Neuronal stem cell (in vitro differentiated cells): ENCODE measurements at regions not wholly inside any gene's neighbourhood (a gene's known extent, or its start where the extent isn't known, plus 50 kb on each side); places are given as distances from the start of the nearest gene placed in this dataset.
A peak's percentile ranks its signal among the peaks of the same experiment; 100 is the strongest.

Experiments
- DNase-seq: peaks from one replicate; pipeline ENCODE4 v3.0.0-alpha.2; 2013; ENCODE audit warnings: low spot score
- H2AFZ ChIP-seq: one replicate; pipeline ENCODE4 v1.6.1; 2013; ENCODE audit warnings: mild to moderate bottlenecking, low read length, inconsistent platforms
- H2AK5ac ChIP-seq: 2 replicates; pipeline ENCODE4 v1.6.1; 2013; ENCODE audit warnings: low read depth, mild to moderate bottlenecking, inconsistent platforms, low read length, moderate library complexity, mixed read lengths
- H2BK120ac ChIP-seq: 2 replicates; pipeline ENCODE4 v1.6.1; 2013; ENCODE audit warnings: low read depth, mild to moderate bottlenecking, inconsistent platforms, low read length, moderate library complexity, mixed read lengths
- H2BK12ac ChIP-seq: one replicate; pipeline ENCODE4 v1.6.1; 2013; ENCODE audit warnings: low read length, inconsistent platforms
- H2BK15ac ChIP-seq: 2 replicates; pipeline ENCODE4 v1.6.1; 2013; ENCODE audit warnings: mild to moderate bottlenecking, low read length, inconsistent platforms, mixed read lengths
- H2BK5ac ChIP-seq: one replicate; pipeline ENCODE4 v1.6.1; 2013; ENCODE audit warnings: inconsistent platforms, mild to moderate bottlenecking, low read length, moderate library complexity
- H3K14ac ChIP-seq: one replicate; pipeline ENCODE4 v1.6.1; 2013; ENCODE audit warnings: low read length, inconsistent platforms
- H3K18ac ChIP-seq: 2 replicates; pipeline ENCODE4 v1.6.1; 2013; ENCODE audit warnings: low read length, inconsistent platforms
- H3K23ac ChIP-seq: 2 replicates; pipeline ENCODE4 v1.6.1; 2013; ENCODE audit warnings: low read depth, mild to moderate bottlenecking, mixed read lengths, low read length, inconsistent platforms; ENCODE audit not compliant: poor library complexity
- H3K27ac ChIP-seq: replicated peaks from 3 replicates; pipeline ENCODE4 v1.5.1; 2013; ENCODE audit warnings: low read length, inconsistent platforms
- H3K27me3 ChIP-seq, 3 experiments: 2 replicates each; pipeline ENCODE4 v1.6.1; 2013; ENCODE audit warnings: low read length in 3 of 3, mild to moderate bottlenecking in 2 of 3, inconsistent platforms in 1 of 3, low read depth in 1 of 3, mixed read lengths in 1 of 3, moderate library complexity in 1 of 3; ENCODE audit not compliant: control insufficient read depth in 3 of 3, insufficient read depth in 3 of 3
- H3K36me3 ChIP-seq, 2 donors: replicated peaks in 1 of 2; 2 replicates each; pipeline ENCODE4 v1.6.1; 2013; ENCODE audit warnings: low read length in 2 of 2; ENCODE audit not compliant: control insufficient read depth in 2 of 2, insufficient read depth in 2 of 2
- H3K4ac ChIP-seq: 2 replicates; pipeline ENCODE4 v1.6.1; 2013; ENCODE audit warnings: inconsistent platforms, mild to moderate bottlenecking, low read length, moderate library complexity
- H3K4me1 ChIP-seq, 2 donors: 1 replicate in 1 of 2; 2 replicates in 1 of 2; pipeline ENCODE4 v1.6.1; 2013; ENCODE audit warnings: low read length in 2 of 2, low read depth in 1 of 2; ENCODE audit not compliant: control insufficient read depth in 2 of 2, insufficient read depth in 1 of 2
- H3K4me2 ChIP-seq: one replicate; pipeline ENCODE4 v1.6.1; 2013; ENCODE audit warnings: mild to moderate bottlenecking, low read length, inconsistent platforms; ENCODE audit not compliant: insufficient read depth, poor library complexity, severe bottlenecking
- H3K4me3 ChIP-seq, 2 donors: 2 replicates each; pipeline ENCODE4 v1.5.1; 2013; ENCODE audit warnings: low read length in 2 of 2, mild to moderate bottlenecking in 2 of 2, inconsistent platforms in 1 of 2, moderate library complexity in 1 of 2
- H3K79me1 ChIP-seq: one replicate; pipeline ENCODE4 v1.6.1; 2013; ENCODE audit warnings: low read depth, mild to moderate bottlenecking, inconsistent platforms, low read length, moderate library complexity
- H3K9ac ChIP-seq: one replicate; pipeline ENCODE4 v1.6.1; 2013; ENCODE audit warnings: mild to moderate bottlenecking, low read depth, low read length, inconsistent platforms; ENCODE audit not compliant: poor library complexity
- H3K9me3 ChIP-seq, 2 donors: replicated peaks in 1 of 2; 2 replicates each; pipeline versions ENCODE3 to v1.6.1; 2013; ENCODE audit warnings: low read length in 2 of 2, mild to moderate bottlenecking in 2 of 2, inconsistent platforms in 1 of 2, low read depth in 1 of 2, mixed read lengths in 1 of 2, moderate library complexity in 1 of 2; ENCODE audit not compliant: control insufficient read depth in 2 of 2, insufficient read depth in 1 of 2
- H4K8ac ChIP-seq: one replicate; pipeline ENCODE4 v1.6.1; 2013; ENCODE audit warnings: low read depth, mild to moderate bottlenecking, inconsistent platforms, low read length, moderate library complexity
- H4K91ac ChIP-seq: one replicate; pipeline ENCODE4 v1.6.1; 2013; ENCODE audit warnings: low read length, low read depth, mild to moderate bottlenecking, inconsistent platforms; ENCODE audit not compliant: poor library complexity
- WGBS, 2 donors: extraction: QIAGEN DNeasy Blood & Tissue Kit; methylation state at CpG; one replicate each; pipeline ENCODE4 v1.1.7; 2013; ENCODE audit warnings: missing lambda C conversion rate in 2 of 2, mixed read lengths in 1 of 2; ENCODE audit not compliant: insufficient read length in 2 of 2, insufficient replicate concordance in 1 of 2; ENCODE audit errors: extremely low coverage in 2 of 2; 5-methylcytosine and 5-hydroxymethylcytosine counted together

- H3K9me3 ChIP-seq, result peaks cover 0 to 4% of the 10 kb centered on the region in 2 donors
- no peak overlapping the region for H3K18ac ChIP-seq
- no peak overlapping the region for H3K9ac ChIP-seq
- H4K91ac ChIP-seq, result no peak overlapping the region
- no peak overlapping the region for H2BK5ac ChIP-seq
- peaks cover 15 to 40% of the 10 kb centered on the region in 2 donors for H3K4me1 ChIP-seq
- no peak overlapping the region for H2AFZ ChIP-seq
- no peak overlapping the region for H2BK12ac ChIP-seq
- no peaks in the 10 kb centered on the region for H3K79me1 ChIP-seq
- H3K14ac ChIP-seq, result no peak overlapping the region
- WGBS, 2 donors, result no CpG with 5 or more reads among the region's 6 CpGs
- no peak overlapping the region for H3K4ac ChIP-seq
- no peak overlapping the region for H2BK15ac ChIP-seq
- no peak overlapping the region for H4K8ac ChIP-seq
- peak overlapping the region; percentile 66 for H3K27ac ChIP-seq
- H3K23ac ChIP-seq, result no peak overlapping the region
- no peak overlapping the region for H2BK120ac ChIP-seq
- no peaks in the 10 kb centered on the region for H3K27me3 ChIP-seq
- H3K4me2 ChIP-seq, result peak overlapping the region; percentile 51
- no peaks in the 10 kb centered on the region for H3K36me3 ChIP-seq
- H3K4me3 ChIP-seq, result peak overlapping the region in 1 of 2 donors; percentile 41
- DNase-seq, result peak; percentile 83
- H2AK5ac ChIP-seq, result no peak overlapping the region
These were observed 270.0 kb upstream of the MARCKS start for GRCh38 chr6:113587078-113587699.

DNA sequence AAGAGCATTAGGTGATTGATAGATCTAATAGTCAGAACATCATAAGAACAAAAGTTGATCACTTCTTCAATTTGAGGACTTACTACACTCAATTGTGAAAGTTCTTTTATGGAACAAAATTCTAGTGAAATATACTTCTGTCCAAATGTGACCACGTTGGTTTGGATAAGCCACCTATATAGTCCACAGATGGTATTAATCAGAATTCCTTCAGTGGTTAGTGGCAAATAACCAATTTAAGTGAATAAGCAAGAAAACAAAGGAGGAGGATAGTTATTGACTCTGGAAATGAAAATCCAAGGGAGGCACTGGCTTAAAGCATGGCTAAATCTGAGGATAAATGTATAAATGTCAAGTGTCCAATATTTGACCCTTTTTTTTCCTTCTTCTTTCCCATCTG, 268.5 kb upstream of the MARCKS start:
- H3K18ac ChIP-seq, result no peak overlapping the region
- H3K79me1 ChIP-seq, result no peaks in the 10 kb centered on the region
- H2BK5ac ChIP-seq, result no peak overlapping the region
- H3K9me3 ChIP-seq, result peaks cover 0 to 5% of the 10 kb centered on the region in 2 donors
- H3K4ac ChIP-seq, result no peak overlapping the region
- no peak for DNase-seq
- no peak overlapping the region for H3K4me2 ChIP-seq
- no peak overlapping the region for H2AFZ ChIP-seq
- H2BK12ac ChIP-seq, result no peak overlapping the region
- no peak overlapping the region for H2BK15ac ChIP-seq
- H3K14ac ChIP-seq, result no peak overlapping the region
- H3K27ac ChIP-seq, result no peak overlapping the region
- no peak overlapping the region for H3K4me3 ChIP-seq
- H3K4me1 ChIP-seq, result peaks cover 18 to 51% of the 10 kb centered on the region in 2 donors
- no peak overlapping the region for H4K8ac ChIP-seq
- H2BK120ac ChIP-seq, result no peak overlapping the region
- no CpG with 5 or more reads among the region's 1 CpG for WGBS, 2 donors
- no peaks in the 10 kb centered on the region for H3K36me3 ChIP-seq
- H3K27me3 ChIP-seq, result no peaks in the 10 kb centered on the region
- H3K23ac ChIP-seq, result no peak overlapping the region
- H3K9ac ChIP-seq, result no peak overlapping the region
- H2AK5ac ChIP-seq, result no peak overlapping the region
- no peak overlapping the region for H4K91ac ChIP-seq

DNA sequence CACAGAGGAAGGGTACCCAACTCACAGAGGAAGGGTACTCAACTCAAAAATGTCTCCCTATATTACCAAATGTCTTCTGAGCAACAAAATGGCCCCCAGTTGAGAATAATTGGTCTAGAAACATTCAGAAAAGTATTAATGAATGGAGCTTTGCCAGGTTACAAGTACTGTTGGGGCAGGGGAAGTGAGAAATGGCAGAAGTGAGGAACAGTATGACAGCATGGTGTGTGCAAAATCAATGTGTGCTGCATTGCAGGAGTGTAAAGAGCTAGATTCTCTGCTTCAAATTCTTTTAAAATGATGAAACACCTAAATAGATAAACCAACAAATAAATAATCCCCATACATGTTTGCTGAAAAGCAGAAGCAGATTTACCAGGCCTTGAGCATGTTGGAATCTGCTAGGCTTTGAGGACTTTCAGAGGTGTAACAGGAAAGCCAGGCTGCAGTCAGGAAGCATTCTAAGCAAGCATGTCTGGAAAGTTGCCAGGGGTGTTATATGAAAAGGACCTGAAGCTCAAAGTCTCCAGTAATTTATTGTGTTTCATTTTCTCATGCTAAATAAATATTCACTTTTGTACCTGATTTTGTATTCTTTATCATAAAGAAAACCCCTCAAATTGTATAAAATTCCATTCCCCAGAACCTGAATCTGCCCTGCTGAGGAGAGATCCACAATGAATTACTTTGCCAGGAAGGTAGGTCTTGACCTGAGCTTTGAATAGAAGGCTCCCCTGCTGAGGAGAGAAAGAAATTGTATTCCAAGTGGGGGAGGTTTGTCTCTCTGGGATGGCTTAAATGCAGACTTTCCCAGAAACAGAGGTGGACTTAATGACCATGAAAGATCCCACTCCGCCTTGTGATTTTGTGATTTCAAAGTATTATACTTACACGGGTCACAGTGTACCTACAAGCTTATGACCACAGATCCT, 265.0 kb upstream of the MARCKS start:
- Histone ChIP-seq H2BK120ac (no peak overlapping the region), H4K8ac (no peak overlapping the region), H2BK15ac (no peak overlapping the region), H4K91ac (no peak overlapping the region), H3K9ac (no peak overlapping the region), H3K23ac (no peak overlapping the region), H2BK5ac (no peak overlapping the region), H3K79me1 (no peaks in the 10 kb centered on the region), H2AK5ac (no peak overlapping the region), H3K4me2 (no peak overlapping the region), H2BK12ac (no peak overlapping the region), H3K18ac (no peak overlapping the region), H3K27me3 (no peaks in the 10 kb centered on the region), H2AFZ (peak overlapping the region; percentile 35), H3K36me3 (no peaks in the 10 kb centered on the region), H3K4me1 (peaks cover 19 to 46% of the 10 kb centered on the region in 2 donors), H3K4ac (no peak overlapping the region), H3K4me3 (no peak overlapping the region), H3K14ac (no peak overlapping the region), H3K9me3 (peaks cover 0 to 6% of the 10 kb centered on the region in 2 donors), H3K27ac (peak overlapping the region; percentile 76)
- DNase-seq, result no peak
- no CpG with 5 or more reads among the region's 2 CpGs for WGBS, 2 donors

DNA sequence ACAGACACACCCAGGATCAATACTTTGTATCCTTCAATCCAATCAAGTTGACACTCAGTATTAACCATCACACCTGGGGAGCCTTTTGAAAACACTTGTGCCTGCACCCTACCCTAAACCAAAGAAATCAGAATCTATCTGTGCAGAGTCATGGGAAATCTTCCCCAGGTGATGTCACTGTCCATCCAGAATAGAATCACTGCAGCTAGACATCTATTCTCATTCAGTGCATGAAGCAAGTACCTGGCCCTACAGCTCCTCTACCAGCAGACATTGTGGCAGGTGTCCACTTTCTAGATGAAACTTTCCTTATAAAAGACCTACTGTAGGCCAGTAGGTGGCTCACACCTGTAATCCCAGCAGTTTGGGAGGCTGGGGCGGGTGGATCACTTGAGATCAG, 262.4 kb upstream of the MARCKS start:
- no CpG with 5 or more reads among the region's 1 CpG for WGBS, 2 donors
- no peak overlapping the region for H3K4me2 ChIP-seq

More for the DNA sequence above, 262.4 kb upstream of the MARCKS start:
- Histone ChIP-seq H4K91ac (no peak overlapping the region), H3K4me1 (peaks cover 19 to 33% of the 10 kb centered on the region in 2 donors), H2AK5ac (no peak overlapping the region), H3K4ac (no peak overlapping the region), H2AFZ (no peak overlapping the region), H4K8ac (no peak overlapping the region), H2BK15ac (no peak overlapping the region), H3K18ac (no peak overlapping the region), H3K23ac (no peak overlapping the region), H2BK12ac (no peak overlapping the region), H3K79me1 (no peaks in the 10 kb centered on the region), H3K14ac (no peak overlapping the region), H3K27ac (no peak overlapping the region), H3K4me3 (no peak overlapping the region), H3K9ac (no peak overlapping the region), H2BK120ac (no peak overlapping the region), H3K9me3 (peaks cover 0 to 6% of the 10 kb centered on the region in 2 donors), H3K27me3 (no peaks in the 10 kb centered on the region), H3K36me3 (no peaks in the 10 kb centered on the region), H2BK5ac (peak overlapping the region; percentile 72)
- no peak for DNase-seq
